HL-60 (cell line): ENCODE measurements at regions not wholly inside any gene's neighbourhood (a gene's known extent, or its start where the extent isn't known, plus 50 kb on each side); places are given as distances from the start of the nearest gene placed in this dataset.
"Not testable (repeated sequence)": the region's sequence is repeated elsewhere in the genome, so short reads cannot be mapped to it uniquely, and the experiment has no call there.

ENCODE experiments used
- DNase-seq, 2 experiments: peaks; one replicate each; pipeline ENCODE4 v3.0.0-alpha.2; 2010 to 2020; ENCODE audit warnings: low read depth in 1 of 2, low spot score in 1 of 2
- H3K27ac ChIP-seq: fragments of 250-450 bp; sonication (Bioruptor Pico); replicated peaks from 2 replicates; pipeline ENCODE4 v1.5.1; 2020; ENCODE audit warnings: mild to moderate bottlenecking, moderate library complexity
- H3K27me3 ChIP-seq: fragments of 250-450 bp; sonication (Bioruptor Pico); 2 replicates; pipeline ENCODE4 v1.5.1; 2021; ENCODE audit warnings: mild to moderate bottlenecking, moderate library complexity; ENCODE audit not compliant: insufficient read depth, poor library complexity, severe bottlenecking
- H3K4me3 ChIP-seq: replicated peaks from 2 replicates; pipeline ENCODE4 v1.5.1; 2011; ENCODE audit warnings: mild to moderate bottlenecking, control low read depth, low read length; ENCODE audit not compliant: insufficient read depth
- GABPA ChIP-seq: IDR thresholded peaks from 2 replicates; pipeline ENCODE4 v1.6.1; 2012; ENCODE audit warnings: low read depth
- POLR2AphosphoS5 ChIP-seq: IDR thresholded peaks from 2 replicates; pipeline ENCODE4 v1.6.1; 2012; ENCODE audit warnings: low read depth
- SPI1 ChIP-seq: IDR thresholded peaks from 2 replicates; pipeline ENCODE4 v1.6.1; 2012; ENCODE audit warnings: low read depth, mild to moderate bottlenecking, borderline replicate concordance
- TF ChIP-seq, protein P1 (sequence below): IDR thresholded peaks from one replicate; pipeline ENCODE4 v1.5.1; 2011; ENCODE audit warnings: low read length, control low read depth, inconsistent platforms; ENCODE audit not compliant: insufficient read depth
- TF ChIP-seq, protein P2 (sequence below): IDR thresholded peaks from 2 replicates; pipeline ENCODE4 v1.6.1; 2012; ENCODE audit warnings: low read depth; ENCODE audit not compliant: insufficient replicate concordance

DNA sequence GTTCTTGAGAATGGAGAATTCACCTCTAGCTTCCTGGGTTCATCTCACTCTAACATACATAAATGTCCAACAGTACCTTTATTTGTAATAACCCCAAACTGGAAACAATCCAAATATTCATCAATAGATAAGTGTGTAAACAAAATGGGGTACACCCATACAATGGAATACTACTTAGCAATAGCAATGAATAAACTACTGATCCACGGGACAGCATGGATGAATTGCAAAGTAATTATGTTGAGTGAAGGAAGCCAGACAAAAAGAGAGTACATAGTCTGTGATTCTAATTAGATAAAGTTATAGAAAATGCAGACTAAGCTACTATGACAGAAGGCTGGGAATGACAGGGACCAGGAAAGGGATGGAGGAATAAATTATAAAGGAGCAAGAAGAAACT lies 391.3 kb downstream of the CCSER2 start:
- Histone ChIP-seq H3K4me3 (no peak overlapping the region), H3K27me3 (no peaks in the 10 kb centered on the region), H3K27ac (no peak overlapping the region)
- TF ChIP-seq SPI1, result no peak
- TF ChIP-seq, protein P1, sequence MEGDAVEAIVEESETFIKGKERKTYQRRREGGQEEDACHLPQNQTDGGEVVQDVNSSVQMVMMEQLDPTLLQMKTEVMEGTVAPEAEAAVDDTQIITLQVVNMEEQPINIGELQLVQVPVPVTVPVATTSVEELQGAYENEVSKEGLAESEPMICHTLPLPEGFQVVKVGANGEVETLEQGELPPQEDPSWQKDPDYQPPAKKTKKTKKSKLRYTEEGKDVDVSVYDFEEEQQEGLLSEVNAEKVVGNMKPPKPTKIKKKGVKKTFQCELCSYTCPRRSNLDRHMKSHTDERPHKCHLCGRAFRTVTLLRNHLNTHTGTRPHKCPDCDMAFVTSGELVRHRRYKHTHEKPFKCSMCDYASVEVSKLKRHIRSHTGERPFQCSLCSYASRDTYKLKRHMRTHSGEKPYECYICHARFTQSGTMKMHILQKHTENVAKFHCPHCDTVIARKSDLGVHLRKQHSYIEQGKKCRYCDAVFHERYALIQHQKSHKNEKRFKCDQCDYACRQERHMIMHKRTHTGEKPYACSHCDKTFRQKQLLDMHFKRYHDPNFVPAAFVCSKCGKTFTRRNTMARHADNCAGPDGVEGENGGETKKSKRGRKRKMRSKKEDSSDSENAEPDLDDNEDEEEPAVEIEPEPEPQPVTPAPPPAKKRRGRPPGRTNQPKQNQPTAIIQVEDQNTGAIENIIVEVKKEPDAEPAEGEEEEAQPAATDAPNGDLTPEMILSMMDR, result no peak
- TF ChIP-seq, protein P2, sequence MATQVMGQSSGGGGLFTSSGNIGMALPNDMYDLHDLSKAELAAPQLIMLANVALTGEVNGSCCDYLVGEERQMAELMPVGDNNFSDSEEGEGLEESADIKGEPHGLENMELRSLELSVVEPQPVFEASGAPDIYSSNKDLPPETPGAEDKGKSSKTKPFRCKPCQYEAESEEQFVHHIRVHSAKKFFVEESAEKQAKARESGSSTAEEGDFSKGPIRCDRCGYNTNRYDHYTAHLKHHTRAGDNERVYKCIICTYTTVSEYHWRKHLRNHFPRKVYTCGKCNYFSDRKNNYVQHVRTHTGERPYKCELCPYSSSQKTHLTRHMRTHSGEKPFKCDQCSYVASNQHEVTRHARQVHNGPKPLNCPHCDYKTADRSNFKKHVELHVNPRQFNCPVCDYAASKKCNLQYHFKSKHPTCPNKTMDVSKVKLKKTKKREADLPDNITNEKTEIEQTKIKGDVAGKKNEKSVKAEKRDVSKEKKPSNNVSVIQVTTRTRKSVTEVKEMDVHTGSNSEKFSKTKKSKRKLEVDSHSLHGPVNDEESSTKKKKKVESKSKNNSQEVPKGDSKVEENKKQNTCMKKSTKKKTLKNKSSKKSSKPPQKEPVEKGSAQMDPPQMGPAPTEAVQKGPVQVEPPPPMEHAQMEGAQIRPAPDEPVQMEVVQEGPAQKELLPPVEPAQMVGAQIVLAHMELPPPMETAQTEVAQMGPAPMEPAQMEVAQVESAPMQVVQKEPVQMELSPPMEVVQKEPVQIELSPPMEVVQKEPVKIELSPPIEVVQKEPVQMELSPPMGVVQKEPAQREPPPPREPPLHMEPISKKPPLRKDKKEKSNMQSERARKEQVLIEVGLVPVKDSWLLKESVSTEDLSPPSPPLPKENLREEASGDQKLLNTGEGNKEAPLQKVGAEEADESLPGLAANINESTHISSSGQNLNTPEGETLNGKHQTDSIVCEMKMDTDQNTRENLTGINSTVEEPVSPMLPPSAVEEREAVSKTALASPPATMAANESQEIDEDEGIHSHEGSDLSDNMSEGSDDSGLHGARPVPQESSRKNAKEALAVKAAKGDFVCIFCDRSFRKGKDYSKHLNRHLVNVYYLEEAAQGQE, result no peak
- TF ChIP-seq POLR2AphosphoS5, result no peak
- no peak for TF ChIP-seq GABPA
- no peak for DNase-seq

DNA sequence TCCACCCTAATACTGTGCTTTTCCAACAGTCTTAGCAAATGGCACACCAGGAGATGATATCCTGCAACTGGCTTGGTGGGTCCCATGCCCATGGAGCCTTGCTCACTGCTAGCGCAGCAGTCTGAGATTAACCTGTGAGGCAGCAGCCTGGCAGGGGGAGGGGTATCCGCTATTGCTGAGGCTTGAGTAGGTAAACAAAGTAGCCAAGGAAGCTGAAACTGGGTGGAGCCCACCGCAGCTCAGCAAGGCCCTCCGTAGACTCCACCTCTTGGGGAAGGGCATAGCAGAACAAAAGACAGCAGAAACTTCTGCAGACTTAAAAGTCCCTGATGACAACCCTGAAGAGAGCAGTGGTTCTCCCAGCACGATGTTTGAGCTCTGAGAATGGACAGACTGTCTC lies 399.0 kb downstream of the CCSER2 start:
- TF ChIP-seq POLR2AphosphoS5 (no peak), GABPA (no peak)
- TF ChIP-seq, protein P2, result no peak
- DNase-seq, result no peak
- H3K4me3 ChIP-seq, result no peak overlapping the region
- no peaks in the 10 kb centered on the region for H3K27me3 ChIP-seq
- no peak overlapping the region for H3K27ac ChIP-seq

DNA sequence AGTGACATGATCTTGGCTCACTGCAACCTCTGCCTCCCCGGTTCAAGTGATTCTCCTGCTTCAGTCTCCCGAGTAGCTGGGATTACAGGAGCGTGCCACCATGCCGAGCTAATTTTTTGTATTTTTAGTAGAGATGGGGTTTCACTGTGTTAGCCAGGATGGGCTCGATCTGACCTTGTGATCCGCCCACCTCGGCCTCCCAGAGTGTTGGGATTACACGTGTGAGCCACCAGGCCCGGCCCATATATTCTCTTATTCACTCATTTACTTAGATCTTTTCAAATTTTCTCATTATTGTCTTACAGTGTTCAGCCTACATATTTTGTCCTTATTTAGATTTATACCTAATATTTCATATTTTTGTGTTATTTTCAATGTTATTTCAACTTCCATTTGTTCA lies 410.7 kb downstream of the CCSER2 start:
- DNase-seq, H3K27ac ChIP-seq, H3K4me3 ChIP-seq, H3K27me3 ChIP-seq: not testable (repeated sequence)

DNA sequence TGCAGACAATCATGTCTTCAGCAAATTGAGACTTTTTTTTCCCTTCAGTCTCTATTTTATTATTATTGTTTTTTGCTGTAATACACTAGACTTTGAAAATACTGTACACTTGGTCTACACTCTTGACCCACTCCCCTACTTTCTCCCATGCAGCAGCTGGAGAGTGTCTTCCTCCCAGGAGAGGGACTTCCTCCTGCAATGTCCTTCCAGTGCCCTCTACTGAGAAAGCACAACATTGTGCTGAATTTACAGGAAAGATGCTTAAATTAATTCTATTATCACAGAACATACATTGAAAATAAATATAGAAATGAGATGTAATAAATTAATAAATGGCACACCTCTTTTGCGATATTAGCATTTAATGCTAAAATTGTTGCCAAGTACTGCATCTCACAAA lies 411.3 kb downstream of the CCSER2 start:
- no peak for TF ChIP-seq SPI1
- TF ChIP-seq POLR2AphosphoS5, result no peak
- no peak for TF ChIP-seq GABPA
- TF ChIP-seq, protein P2, result no peak
- TF ChIP-seq, protein P1, result no peak
- H3K27me3 ChIP-seq, result no peaks in the 10 kb centered on the region
- no peak overlapping the region for H3K4me3 ChIP-seq
- H3K27ac ChIP-seq, result no peak overlapping the region
- no peak for DNase-seq
